H1 (cell line): ENCODE measurements at regions not wholly inside any gene's neighbourhood (a gene's known extent, or its start where the extent isn't known, plus 50 kb on each side); places are given as distances from the start of the nearest gene placed in this dataset.

Experiments
- CTCF ChIP-seq, 3 experiments: IDR thresholded peaks; 1 replicate in 2 of 3; 2 replicates in 1 of 3; pipeline versions ENCODE4 v1.5.1 to v1.6.1; 2011; ENCODE audit warnings: low read length in 3 of 3, mild to moderate bottlenecking in 3 of 3, inconsistent platforms in 2 of 3, low read depth in 1 of 3, moderate library complexity in 1 of 3; ENCODE audit not compliant: insufficient read depth in 1 of 3; ENCODE audit errors: control extremely low read depth in 1 of 3
- POLR2AphosphoS5 ChIP-seq: IDR thresholded peaks from 2 replicates; pipeline ENCODE4 v1.6.1; 2011; ENCODE audit warnings: low read depth, low read length

- TF ChIP-seq POLR2AphosphoS5: no peak
- no peak for TF ChIP-seq CTCF (IDR thresholded peaks at IDR 0.05; ENCODE audit: control extremely low read depth in 1 of 3, insufficient read depth in 1 of 3, low read depth in 1 of 3, low read length in 3 of 3)
These were observed 297.2 kb upstream of the JARID2 start for GRCh38 chr6:14948586-14949245.
